Mammary epithelial cell (primary cell): ENCODE measurements at regions not wholly inside any gene's neighbourhood (a gene's known extent, or its start where the extent isn't known, plus 50 kb on each side); places are given as distances from the start of the nearest gene placed in this dataset.

Experiments used
- EZH2 ChIP-seq: IDR thresholded peaks from 2 replicates; pipeline ENCODE4 v1.6.1; 2012; ENCODE audit warnings: low read length, inconsistent platforms, borderline replicate concordance
- TF ChIP-seq, protein P1 (sequence below), 2 donors: IDR thresholded peaks in 1 of 2; conservative IDR thresholded peaks in 1 of 2; 2 replicates each; pipeline ENCODE4 v1.5.1; 2011 to 2012; ENCODE audit warnings: inconsistent platforms in 2 of 2, low read length in 2 of 2, mild to moderate bottlenecking in 2 of 2, control low read depth in 1 of 2, low read depth in 1 of 2; ENCODE audit not compliant: insufficient read depth in 1 of 2; ENCODE audit errors: extremely low read depth in 1 of 2

GRCh38 chr3:163513149-163513657 is 1565.1 kb downstream of the SI start:
- TF ChIP-seq EZH2, result no peak
- TF ChIP-seq, protein P1, sequence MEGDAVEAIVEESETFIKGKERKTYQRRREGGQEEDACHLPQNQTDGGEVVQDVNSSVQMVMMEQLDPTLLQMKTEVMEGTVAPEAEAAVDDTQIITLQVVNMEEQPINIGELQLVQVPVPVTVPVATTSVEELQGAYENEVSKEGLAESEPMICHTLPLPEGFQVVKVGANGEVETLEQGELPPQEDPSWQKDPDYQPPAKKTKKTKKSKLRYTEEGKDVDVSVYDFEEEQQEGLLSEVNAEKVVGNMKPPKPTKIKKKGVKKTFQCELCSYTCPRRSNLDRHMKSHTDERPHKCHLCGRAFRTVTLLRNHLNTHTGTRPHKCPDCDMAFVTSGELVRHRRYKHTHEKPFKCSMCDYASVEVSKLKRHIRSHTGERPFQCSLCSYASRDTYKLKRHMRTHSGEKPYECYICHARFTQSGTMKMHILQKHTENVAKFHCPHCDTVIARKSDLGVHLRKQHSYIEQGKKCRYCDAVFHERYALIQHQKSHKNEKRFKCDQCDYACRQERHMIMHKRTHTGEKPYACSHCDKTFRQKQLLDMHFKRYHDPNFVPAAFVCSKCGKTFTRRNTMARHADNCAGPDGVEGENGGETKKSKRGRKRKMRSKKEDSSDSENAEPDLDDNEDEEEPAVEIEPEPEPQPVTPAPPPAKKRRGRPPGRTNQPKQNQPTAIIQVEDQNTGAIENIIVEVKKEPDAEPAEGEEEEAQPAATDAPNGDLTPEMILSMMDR (conservative IDR thresholded peaks at IDR 0.05 in 1 of 2, IDR thresholded peaks at IDR 0.05 in 1 of 2; ENCODE audit: extremely low read depth in 1 of 2, insufficient read depth in 1 of 2, low read depth in 1 of 2, low read length in 2 of 2), result no peak
